RWPE2 (cell line): ENCODE measurements at regions not wholly inside any gene's neighbourhood (a gene's known extent, or its start where the extent isn't known, plus 50 kb on each side); places are given as distances from the start of the nearest gene placed in this dataset.

Experiments used
- ATAC-seq: fragments of 200-7000 bp; cut with Tn5 transposase; 3 replicates; pipeline ENCODE4 v1.9.1; 2021; ENCODE audit warnings: low read depth
- DNase-seq: peaks from one replicate; pipeline ENCODE4 v3.0.0-alpha.2; 2020; ENCODE audit warnings: low spot score
- H3K27ac ChIP-seq: fragments of 450-650 bp; 2 replicates; pipeline ENCODE4 v1.5.1; 2017; ENCODE audit warnings: mild to moderate bottlenecking; ENCODE audit not compliant: poor library complexity, severe bottlenecking
- H3K27me3 ChIP-seq: fragments of 250-450 bp; sonication (Bioruptor Pico); 2 replicates; pipeline ENCODE4 v1.5.1; 2021; ENCODE audit warnings: mild to moderate bottlenecking, moderate library complexity; ENCODE audit not compliant: insufficient read depth, poor library complexity, severe bottlenecking
- H3K36me3 ChIP-seq: fragments of 250-450 bp; sonication (Bioruptor Pico); 2 replicates; pipeline ENCODE4 v1.5.1; 2020; ENCODE audit warnings: low read depth, mild to moderate bottlenecking, moderate library complexity
- H3K4me1 ChIP-seq: fragments of 250-450 bp; sonication (Bioruptor Pico); 2 replicates; pipeline ENCODE4 v1.5.1; 2021; ENCODE audit warnings: mild to moderate bottlenecking, moderate library complexity; ENCODE audit not compliant: insufficient read depth, poor library complexity, severe bottlenecking
- H3K4me3 ChIP-seq: fragments of 250-450 bp; sonication (Bioruptor Pico); 2 replicates; pipeline ENCODE4 v1.5.1; 2021; ENCODE audit warnings: mild to moderate bottlenecking, moderate library complexity; ENCODE audit not compliant: severe bottlenecking
- H3K9me3 ChIP-seq: fragments of 250-450 bp; sonication (Bioruptor Pico); 2 replicates; pipeline ENCODE4 v1.5.1; 2021; ENCODE audit warnings: mild to moderate bottlenecking, moderate library complexity; ENCODE audit not compliant: severe bottlenecking
- CTCF ChIP-seq: fragments of 450-650 bp; IDR thresholded peaks from one replicate; pipeline ENCODE4 v1.5.1; 2017; ENCODE audit warnings: mild to moderate bottlenecking, moderate library complexity; ENCODE audit not compliant: poor library complexity, severe bottlenecking

- no peak for DNase-seq
- Histone ChIP-seq H3K4me1 (no peaks in the 10 kb centered on the region), H3K9me3 (no peaks in the 10 kb centered on the region), H3K4me3 (no peak overlapping the region), H3K27ac (no peak overlapping the region), H3K36me3 (no peaks in the 10 kb centered on the region), H3K27me3 (no peaks in the 10 kb centered on the region)
- no peak for TF ChIP-seq CTCF
- ATAC-seq, result no peak
Measured at GRCh38 chr3:34783876-34784275, 855.4 kb upstream of the ARPP21 start.

- ATAC-seq (no peak), DNase-seq (no peak)
- H3K27me3 ChIP-seq, result no peaks in the 10 kb centered on the region
- no peak for TF ChIP-seq CTCF
- H3K4me1 ChIP-seq, result no peaks in the 10 kb centered on the region
- H3K27ac ChIP-seq, result no peak overlapping the region
- H3K9me3 ChIP-seq, result no peaks in the 10 kb centered on the region
- no peaks in the 10 kb centered on the region for H3K36me3 ChIP-seq
- H3K4me3 ChIP-seq, result no peak overlapping the region
Measured at GRCh38 chr3:34793057-34793456, 846.3 kb upstream of the ARPP21 start.

GRCh38 chr3:34807611-34808010, 831.7 kb upstream of the ARPP21 start:
- no peak for ATAC-seq
- no peak for TF ChIP-seq CTCF

GRCh38 chr3:34808287-34808686, 831.0 kb upstream of the ARPP21 start:
- Histone ChIP-seq H3K27ac (no peak overlapping the region), H3K4me1 (no peaks in the 10 kb centered on the region), H3K36me3 (no peaks in the 10 kb centered on the region), H3K4me3 (no peak overlapping the region), H3K9me3 (no peaks in the 10 kb centered on the region), H3K27me3 (no peaks in the 10 kb centered on the region)
- no peak for ATAC-seq
- no peak for DNase-seq
- no peak for TF ChIP-seq CTCF

More at GRCh38 chr3:34807611-34808010, 831.7 kb upstream of the ARPP21 start:
- no peaks in the 10 kb centered on the region for H3K4me1 ChIP-seq
- H3K4me3 ChIP-seq, result no peak overlapping the region
- no peak overlapping the region for H3K27ac ChIP-seq
- H3K9me3 ChIP-seq, result no peaks in the 10 kb centered on the region
- H3K36me3 ChIP-seq, result no peaks in the 10 kb centered on the region
- no peak for DNase-seq
- no peaks in the 10 kb centered on the region for H3K27me3 ChIP-seq

- peaks cover 2% of the 10 kb centered on the region for H3K9me3 ChIP-seq
- H3K27ac ChIP-seq, result no peak overlapping the region
- no peaks in the 10 kb centered on the region for H3K27me3 ChIP-seq
- no peak for TF ChIP-seq CTCF
- no peaks in the 10 kb centered on the region for H3K4me1 ChIP-seq
- H3K4me3 ChIP-seq, result no peak overlapping the region
- DNase-seq (no peak), ATAC-seq (no peak)
- H3K36me3 ChIP-seq, result no peaks in the 10 kb centered on the region
Measured at GRCh38 chr3:34828847-34829246, 810.5 kb upstream of the ARPP21 start.
